Glutamatergic neuron (in vitro differentiated cells): ENCODE measurements at regions not wholly inside any gene's neighbourhood (a gene's known extent, or its start where the extent isn't known, plus 50 kb on each side); places are given as distances from the start of the nearest gene placed in this dataset.

Experiments used
- DNase-seq: peaks from one replicate; pipeline ENCODE4 v3.0.0; 2022
- H3K27ac Mint-ChIP-seq: one replicate; pipeline ENCODE4 v1.8.0; 2020; ENCODE audit warnings: mild to moderate bottlenecking, mixed read lengths, inconsistent platforms; ENCODE audit not compliant: unreplicated experiment
- H3K27me3 Mint-ChIP-seq: one replicate; pipeline ENCODE4 v1.8.0; 2020; ENCODE audit warnings: mild to moderate bottlenecking, moderate library complexity, mixed read lengths, inconsistent platforms; ENCODE audit not compliant: unreplicated experiment
- H3K36me3 Mint-ChIP-seq: one replicate; pipeline ENCODE4 v1.8.0; 2020; ENCODE audit warnings: mild to moderate bottlenecking, mixed read lengths, inconsistent platforms; ENCODE audit not compliant: unreplicated experiment
- H3K4me1 Mint-ChIP-seq: one replicate; pipeline ENCODE4 v1.8.0; 2020; ENCODE audit warnings: mild to moderate bottlenecking, low read depth, mixed read lengths, inconsistent platforms; ENCODE audit not compliant: unreplicated experiment
- H3K4me3 Mint-ChIP-seq: one replicate; pipeline ENCODE4 v1.8.0; 2020; ENCODE audit warnings: mild to moderate bottlenecking, mixed read lengths, inconsistent platforms; ENCODE audit not compliant: unreplicated experiment
- H3K9me3 Mint-ChIP-seq: one replicate; pipeline ENCODE4 v1.8.0; 2020; ENCODE audit warnings: mild to moderate bottlenecking, moderate library complexity, mixed read lengths, inconsistent platforms; ENCODE audit not compliant: unreplicated experiment
- CTCF ChIP-seq: fragments of 200-600 bp; sonication (generic); IDR thresholded peaks from one replicate; pipeline ENCODE4 v1.5.0; 2021; ENCODE audit not compliant: partially characterized antibody, unreplicated experiment

- Mint-ChIP-seq H3K27ac (no peak overlapping the region), H3K4me3 (no peak overlapping the region), H3K9me3 (no peaks in the 10 kb centered on the region), H3K36me3 (no peaks in the 10 kb centered on the region), H3K27me3 (no peaks in the 10 kb centered on the region), H3K4me1 (peaks cover 4% of the 10 kb centered on the region)
- TF ChIP-seq CTCF = no peak
- no peak for DNase-seq
Measured at GRCh38 chr1:83805921-83806320, 193.0 kb downstream of the TTLL7 start.

GRCh38 chr1:83802460-83803152 lies 196.3 kb downstream of the TTLL7 start:
- no peak for TF ChIP-seq CTCF
- H3K27me3 Mint-ChIP-seq = no peaks in the 10 kb centered on the region
- H3K4me3 Mint-ChIP-seq = no peak overlapping the region
- H3K27ac Mint-ChIP-seq = no peak overlapping the region
- H3K4me1 Mint-ChIP-seq = peaks cover 6% of the 10 kb centered on the region
- H3K36me3 Mint-ChIP-seq = no peaks in the 10 kb centered on the region
- no peak for DNase-seq
- peaks cover 2% of the 10 kb centered on the region for H3K9me3 Mint-ChIP-seq

- no peaks in the 10 kb centered on the region for H3K27me3 Mint-ChIP-seq
- peaks cover 6% of the 10 kb centered on the region for H3K4me1 Mint-ChIP-seq
- TF ChIP-seq CTCF = no peak
- no peak overlapping the region for H3K4me3 Mint-ChIP-seq
- peaks cover 2% of the 10 kb centered on the region for H3K9me3 Mint-ChIP-seq
- no peak overlapping the region for H3K27ac Mint-ChIP-seq
- no peaks in the 10 kb centered on the region for H3K36me3 Mint-ChIP-seq
- DNase-seq = no peak
Measured at GRCh38 chr1:83802023-83802422, 196.9 kb downstream of the TTLL7 start.

GRCh38 chr1:83800066-83800465 lies 198.9 kb downstream of the TTLL7 start:
- Mint-ChIP-seq H3K27me3 (no peaks in the 10 kb centered on the region), H3K9me3 (peaks cover 3% of the 10 kb centered on the region), H3K4me3 (no peak overlapping the region), H3K36me3 (no peaks in the 10 kb centered on the region), H3K27ac (no peak overlapping the region), H3K4me1 (peaks cover 6% of the 10 kb centered on the region)
- DNase-seq = no peak
- no peak for TF ChIP-seq CTCF

GRCh38 chr1:83799594-83799993 lies 199.3 kb downstream of the TTLL7 start:
- H3K4me1 Mint-ChIP-seq = peaks cover 6% of the 10 kb centered on the region
- no peak for DNase-seq
- TF ChIP-seq CTCF = no peak
- no peak overlapping the region for H3K4me3 Mint-ChIP-seq
- peaks cover 3% of the 10 kb centered on the region for H3K9me3 Mint-ChIP-seq
- no peaks in the 10 kb centered on the region for H3K36me3 Mint-ChIP-seq
- H3K27ac Mint-ChIP-seq = no peak overlapping the region
- no peaks in the 10 kb centered on the region for H3K27me3 Mint-ChIP-seq
